Stimulated activated CD8-positive, alpha-beta memory T cell treated with anti-CD3 and anti-CD28 coated beads, Interleukin-7, amount 100 ng/mL, for 48 hours (primary cell): ENCODE measurements at regions not wholly inside any gene's neighbourhood (a gene's known extent, or its start where the extent isn't known, plus 50 kb on each side); places are given as distances from the start of the nearest gene placed in this dataset.

Experiments used
- DNase-seq, 2 donors: peaks; one replicate each; pipeline ENCODE4 v3.0.0-alpha.2; 2020; ENCODE audit warnings: low read depth in 1 of 2; ENCODE audit errors: extremely low read depth in 1 of 2

DNA sequence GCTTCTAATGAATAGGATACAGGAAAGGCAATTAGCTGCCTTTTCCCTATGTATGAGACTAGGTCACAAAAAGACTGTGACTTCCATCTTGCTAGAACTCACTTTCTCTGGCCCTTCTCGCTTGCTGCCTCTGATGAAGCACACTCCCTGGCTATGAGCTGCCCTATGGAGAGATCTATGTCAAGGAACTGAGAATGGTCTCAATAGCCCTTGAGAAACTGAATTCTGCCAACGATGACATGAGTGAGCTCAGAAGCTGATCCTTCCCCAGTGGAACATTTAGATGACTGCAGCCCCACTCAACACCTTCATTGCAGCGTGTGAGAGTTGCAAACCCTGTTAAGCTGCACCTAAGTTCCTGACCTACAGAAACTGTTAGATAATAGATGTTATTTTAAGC lies 309.8 kb downstream of the COG6 start:
- DNase-seq: no peak

DNA sequence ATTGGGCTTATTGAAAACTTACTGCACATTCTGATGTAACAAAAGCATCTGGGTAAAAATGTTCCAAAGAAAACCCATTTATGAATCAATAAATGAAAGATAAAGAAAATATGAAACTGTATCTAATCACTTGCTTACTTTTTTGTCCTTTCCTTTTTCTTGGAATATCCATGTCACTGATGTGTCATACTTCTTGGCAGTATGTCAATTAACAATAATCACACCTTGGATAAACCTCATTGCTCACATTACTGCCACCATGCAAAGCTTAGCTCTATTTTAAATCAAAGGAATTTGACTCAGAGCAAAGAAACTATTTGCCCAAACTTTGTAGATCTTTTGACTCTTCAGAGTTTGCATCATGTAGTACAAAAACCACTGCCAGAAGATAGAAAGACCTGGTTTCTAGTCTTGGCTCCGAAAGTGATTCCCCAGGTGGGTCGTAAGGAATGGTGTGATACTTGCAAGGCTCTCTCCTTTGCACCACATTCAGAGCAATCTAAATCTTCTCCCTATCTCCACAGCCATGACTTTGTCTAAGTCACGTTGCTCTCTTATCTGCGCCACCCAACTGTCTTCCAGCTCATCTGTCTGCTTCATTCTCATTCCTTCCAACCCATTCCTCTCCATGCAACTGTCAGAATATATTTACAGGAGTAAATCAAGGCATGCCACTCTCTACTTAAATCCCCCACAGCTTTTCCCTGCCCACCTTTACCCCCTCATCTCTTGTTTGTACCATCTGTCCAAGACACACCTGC lies 311.9 kb downstream of the COG6 start:
- DNase-seq: no peak

DNA sequence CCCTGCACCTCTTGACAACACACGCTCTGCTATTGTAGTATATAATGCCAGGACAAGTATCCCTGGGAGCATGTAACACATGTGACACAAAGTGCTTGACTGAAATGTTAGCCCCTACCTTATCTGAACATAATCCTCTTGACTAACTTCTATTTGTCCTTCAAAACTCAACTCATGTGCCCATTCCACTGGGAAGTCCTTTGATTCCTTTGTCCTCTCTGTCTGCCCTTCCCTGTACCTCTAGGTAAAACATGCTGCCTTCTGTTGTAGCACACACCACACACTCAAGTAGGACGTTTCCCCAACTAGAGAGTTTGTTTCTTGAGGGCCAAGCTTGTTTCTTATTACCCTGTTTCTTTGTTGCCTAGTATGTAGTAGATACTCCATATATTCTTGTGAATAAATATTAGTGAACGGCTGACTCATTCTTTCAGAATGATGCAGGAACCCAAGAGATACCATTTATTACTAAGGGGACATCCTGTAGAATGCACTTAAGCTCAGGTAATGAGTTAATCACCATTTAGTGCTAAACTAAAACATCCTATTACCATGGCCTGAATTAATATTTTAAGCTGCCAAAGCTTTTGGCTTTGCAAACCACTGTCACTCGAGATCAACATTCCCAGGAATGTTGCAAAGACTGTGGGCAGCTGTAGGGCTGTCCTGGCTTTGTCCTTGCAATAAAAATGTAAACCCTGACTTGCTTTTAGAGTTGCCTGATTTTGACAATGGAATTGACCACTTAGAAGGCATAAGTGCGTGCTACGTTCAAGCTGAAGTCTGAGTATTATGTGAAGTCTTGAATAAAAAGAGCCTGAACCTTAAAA lies 313.4 kb downstream of the COG6 start:
- DNase-seq: no peak

DNA sequence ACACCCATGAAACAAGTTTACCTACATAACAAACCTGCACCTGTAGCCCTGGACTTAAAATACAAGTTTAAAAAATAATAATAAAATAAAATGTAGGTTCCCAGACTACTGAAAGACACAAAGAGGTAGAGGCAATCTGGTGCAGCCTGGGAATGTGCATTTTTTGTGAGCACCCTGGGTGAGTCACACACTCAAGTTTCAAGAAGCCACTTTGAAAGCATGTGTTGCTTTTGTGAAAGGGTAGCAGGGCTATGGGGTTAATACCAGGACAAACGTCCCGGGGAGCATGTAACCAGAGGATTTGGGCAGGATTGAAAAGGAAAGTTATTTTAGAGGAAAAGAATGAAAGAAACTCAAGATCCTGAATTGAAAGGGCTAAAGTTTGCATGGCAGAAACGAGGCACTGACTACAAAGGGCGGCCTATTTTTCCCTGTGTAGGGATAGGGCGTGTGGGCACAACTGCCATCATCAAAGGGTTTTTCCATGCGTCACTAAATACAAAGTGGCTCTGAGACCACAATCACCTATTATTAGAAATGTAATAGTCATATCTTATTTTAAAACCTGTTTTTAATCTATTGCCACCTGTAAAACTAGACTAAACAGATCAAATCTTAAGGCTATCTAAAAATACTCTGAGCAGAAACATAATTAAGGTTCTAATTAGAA lies 314.9 kb downstream of the COG6 start:
- DNase-seq: no peak

DNA sequence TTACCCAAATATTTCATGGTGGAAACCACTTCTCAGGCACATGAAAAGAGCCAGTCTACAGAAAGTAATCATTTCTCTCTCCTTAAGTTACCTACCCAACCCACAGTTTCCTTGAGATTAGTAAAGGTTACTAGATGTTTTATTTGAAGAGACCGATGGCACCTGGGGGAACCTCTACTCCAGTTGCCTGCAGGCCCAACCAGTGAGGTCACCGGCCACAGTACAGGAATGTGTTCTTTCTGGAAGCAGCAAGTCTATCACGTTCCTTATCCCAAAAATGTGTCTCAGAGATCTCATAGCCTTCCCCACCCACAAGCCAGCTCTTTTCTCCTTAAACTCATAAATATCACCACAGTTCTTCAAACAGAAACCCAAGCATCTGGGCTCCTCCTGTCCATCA lies 316.1 kb downstream of the COG6 start:
- no peak for DNase-seq

DNA sequence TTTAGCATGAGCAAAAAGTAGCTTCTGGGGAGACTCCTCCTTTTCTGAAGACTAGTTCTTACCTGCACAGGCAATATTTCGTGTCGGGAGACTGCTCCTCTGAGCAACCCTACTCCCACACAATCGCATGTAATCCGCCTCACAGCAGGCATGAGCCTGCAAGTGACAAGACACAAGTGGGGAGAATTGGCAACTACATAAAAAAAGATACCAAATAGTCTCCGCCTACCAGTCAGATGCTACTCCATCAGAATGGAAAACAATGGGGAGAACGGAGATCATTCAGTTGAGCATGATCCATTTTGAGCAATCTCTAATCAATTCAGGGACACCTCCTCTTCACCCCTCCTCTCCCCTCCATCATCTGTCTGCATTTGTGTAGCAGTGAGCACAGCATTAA lies 321.0 kb downstream of the COG6 start:
- no peak for DNase-seq

DNA sequence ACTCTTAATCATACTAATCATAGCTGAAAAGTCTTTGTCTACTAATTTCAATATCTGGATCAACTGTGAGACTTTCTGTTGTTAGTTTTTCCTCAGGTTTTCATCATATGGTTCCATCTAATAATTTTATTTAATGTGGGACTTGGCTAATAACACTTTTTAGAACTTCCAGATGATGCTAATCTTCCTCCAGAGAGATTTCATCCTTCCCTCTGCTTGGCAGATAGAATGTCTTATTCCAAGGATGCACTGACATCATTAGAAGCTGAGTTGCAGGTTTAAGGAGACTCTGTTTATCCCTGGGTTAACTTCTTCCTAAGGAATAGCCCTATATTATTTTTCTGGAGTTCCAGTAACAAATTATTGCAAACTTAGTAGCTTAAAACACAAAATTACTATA lies 325.6 kb downstream of the COG6 start:
- no peak for DNase-seq

DNA sequence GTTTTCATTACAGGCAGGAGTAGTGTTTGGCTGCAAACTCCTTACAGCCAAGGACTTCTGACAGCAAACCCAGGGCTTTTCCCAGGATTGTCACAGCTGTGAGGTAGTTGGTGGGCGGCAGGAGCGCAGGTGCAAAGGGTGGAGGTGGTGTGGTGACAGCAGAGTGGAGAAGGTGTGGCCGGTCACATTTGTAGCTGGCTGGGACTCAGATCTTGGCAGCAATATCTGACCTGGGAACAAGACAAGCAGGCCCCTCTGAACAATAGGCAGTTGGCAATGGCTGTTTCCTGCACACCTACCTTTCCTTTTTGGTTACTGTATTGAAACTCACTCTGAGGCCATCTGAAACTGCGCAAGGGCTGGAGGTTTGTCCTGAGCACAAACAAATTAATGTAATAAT lies 327.3 kb downstream of the COG6 start:
- no peak for DNase-seq

DNA sequence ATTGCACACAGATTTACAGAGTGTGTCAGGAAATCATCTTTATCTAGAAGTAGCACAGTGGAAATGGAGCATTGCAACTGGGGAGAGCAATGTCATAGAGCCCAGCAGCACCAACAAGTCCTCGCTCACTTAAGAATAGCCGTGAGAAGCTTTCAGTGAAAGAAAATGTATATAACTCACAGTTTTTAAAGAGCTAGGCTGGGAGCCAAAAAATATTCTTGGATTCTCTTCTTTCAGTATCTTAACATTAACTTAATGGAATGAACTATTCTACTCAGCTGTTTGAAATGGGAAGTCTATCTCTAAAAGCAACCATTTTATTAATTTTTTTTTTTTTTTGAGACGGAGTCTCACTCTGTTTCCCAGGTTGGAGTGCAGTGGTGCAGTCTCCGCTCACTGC lies 329.6 kb downstream of the COG6 start:
- no peak for DNase-seq

DNA sequence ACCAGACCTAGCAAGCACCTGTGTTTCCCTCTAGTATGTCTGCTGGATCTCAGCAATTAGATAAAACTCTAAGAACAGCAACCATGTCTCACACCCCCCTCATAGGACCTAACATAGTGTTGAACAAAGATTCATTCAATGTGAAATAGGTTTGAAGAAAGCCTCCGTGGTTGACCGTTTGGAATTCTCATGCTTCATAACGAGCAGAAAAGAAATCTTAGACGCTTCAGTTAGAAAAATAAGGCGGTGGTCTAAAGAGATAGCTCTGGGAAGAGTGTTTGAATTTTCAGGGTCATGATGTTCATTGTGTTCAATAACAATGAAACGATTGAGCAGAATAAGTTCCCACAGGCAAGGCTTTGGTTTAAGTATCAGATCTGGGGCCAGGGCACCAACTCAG lies 332.9 kb downstream of the COG6 start:
- no peak for DNase-seq

DNA sequence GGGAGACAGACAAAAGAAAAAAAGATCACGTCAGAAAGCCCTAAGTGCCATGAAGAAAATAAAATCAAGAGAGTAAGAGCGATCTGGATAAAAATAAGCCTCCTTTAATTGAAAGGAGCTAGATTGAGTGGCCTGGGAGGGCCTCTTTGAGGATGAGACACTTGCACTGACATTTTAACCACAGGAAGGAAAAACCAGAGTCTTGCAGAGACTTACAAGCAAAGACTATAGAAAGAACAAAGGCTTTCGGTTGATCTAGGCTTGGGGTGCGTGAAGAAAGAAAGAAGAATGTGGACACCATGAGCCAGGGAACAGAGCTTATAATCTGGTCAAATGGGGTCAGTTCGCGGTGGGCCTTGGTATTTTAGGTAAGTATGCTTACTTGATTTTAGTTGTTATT lies 342.7 kb downstream of the COG6 start:
- DNase-seq: no peak

DNA sequence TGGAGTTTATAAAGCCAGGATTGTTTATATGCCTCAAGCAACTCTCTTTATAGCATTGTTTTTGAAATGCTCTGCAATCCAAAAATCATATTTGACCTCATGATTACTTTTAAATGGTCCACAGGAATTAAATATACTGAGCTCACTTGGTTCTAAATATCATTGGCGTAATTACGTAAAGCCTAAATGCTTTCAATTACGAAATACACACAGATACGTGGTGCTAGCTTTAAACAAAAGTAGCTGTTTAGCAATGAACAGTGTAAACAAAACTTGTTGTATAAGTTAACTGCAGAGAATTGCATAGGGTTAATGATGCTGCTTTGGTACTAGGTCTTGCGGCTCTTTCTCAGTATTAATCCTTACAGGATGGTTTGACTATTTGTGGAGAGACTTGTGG lies 346.6 kb downstream of the COG6 start:
- DNase-seq: no peak

DNA sequence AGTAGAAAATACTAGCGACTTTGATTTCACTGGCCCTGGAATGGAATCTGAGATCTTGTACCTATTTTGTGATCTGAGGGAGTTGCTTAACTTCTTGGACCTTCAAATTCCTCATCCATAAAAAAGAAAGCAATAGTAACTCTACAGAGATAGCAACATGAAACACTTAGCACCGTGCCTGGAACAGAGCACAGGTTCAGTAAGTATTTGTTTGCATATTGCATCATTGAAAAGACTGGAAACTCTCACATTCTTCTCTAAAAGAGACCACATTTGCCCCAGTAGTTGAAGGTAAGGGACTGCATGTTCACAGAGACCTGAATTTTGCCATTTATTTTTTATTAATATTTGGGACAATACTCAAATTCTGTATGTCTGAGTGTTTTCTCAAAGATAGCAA lies 358.1 kb downstream of the COG6 start:
- DNase-seq: no peak

DNA sequence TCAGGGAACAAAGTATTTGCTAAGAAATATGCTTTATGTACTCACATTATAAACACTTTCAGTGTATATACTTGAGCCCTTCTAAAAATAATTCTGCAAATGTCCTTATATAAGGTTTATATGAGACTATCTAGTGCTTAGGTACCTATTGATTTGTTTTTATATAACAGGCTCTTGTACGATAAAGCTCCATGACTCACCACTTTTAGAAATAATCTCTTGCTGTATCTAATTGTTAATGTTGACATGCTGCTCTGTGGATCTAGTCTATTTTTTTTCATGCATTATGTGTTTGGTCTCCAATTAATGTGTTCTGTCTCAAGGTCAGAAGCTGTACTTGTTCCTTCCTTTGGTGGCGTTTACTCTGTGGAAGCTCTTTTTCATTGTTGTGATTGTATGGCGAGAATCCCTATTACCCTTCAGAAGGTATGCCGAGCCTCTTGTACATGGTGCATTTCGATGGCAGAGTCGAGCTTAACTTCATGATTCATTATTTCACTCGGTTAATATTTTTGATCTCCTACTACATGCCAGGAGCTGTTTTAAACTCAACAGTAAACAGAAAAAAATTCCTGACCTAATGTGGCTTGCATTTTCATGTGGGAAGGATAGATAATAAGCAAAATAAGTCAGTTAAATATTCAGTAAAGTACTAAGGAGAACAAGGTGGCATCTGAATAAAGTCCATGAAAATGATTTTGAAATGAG lies 361.6 kb downstream of the COG6 start:
- no peak for DNase-seq

DNA sequence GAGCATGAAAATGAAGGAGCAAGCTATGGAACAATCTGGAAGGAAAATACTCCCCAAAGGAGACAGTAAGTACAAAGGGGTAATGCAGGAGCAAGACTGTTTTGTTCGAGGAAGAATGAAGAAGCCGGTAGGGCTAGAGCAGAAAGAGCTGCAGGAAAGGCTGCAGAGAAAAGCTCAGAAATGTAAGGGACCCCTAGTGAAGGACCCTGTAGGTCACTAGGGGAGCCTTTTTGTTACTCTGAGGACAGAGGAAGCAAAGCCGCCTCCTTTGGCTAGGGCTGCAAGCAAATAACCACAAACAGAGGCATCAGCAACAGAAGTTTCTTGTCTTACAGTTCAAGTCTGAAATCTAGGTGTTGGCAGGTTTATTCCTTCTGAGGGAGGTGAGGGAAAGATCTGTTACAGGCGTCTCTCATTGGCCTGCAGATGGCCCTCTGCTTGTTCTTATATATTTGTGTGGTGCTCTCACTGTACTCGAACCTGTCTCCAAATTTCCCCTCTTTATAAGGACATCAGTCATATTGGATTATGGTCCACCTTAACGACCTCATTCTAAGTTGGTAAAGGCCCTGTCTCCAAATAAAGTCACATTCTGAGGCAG lies 362.3 kb downstream of the COG6 start:
- DNase-seq: no peak

DNA sequence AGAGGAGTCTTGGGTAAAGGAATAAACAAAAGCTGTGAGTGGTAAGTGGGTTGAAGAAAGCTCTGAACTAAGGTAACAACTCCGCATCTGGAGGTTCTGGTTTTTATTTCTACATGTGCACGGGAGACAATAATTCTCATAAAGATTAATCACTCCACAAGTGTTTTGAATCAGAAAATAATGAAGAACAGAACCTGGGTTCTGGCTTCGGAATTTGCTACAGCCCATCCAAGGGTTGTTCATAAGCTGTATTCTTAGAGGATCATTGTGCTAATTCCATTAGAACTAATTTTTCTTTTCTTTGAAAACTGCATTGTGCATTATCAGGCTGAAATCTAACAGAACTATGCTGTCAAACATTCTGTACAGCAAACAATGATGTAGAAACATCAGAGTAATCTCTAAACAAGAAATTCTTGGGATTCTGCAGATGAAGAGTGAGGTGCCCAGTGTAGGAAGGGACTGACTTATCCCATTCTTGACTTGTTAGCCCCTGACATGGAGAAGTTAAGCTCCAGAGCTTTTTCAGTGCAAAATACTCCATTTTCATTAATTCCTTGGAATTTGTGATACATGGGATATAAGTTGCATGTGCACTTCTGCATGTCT lies 368.2 kb downstream of the COG6 start:
- no peak for DNase-seq

DNA sequence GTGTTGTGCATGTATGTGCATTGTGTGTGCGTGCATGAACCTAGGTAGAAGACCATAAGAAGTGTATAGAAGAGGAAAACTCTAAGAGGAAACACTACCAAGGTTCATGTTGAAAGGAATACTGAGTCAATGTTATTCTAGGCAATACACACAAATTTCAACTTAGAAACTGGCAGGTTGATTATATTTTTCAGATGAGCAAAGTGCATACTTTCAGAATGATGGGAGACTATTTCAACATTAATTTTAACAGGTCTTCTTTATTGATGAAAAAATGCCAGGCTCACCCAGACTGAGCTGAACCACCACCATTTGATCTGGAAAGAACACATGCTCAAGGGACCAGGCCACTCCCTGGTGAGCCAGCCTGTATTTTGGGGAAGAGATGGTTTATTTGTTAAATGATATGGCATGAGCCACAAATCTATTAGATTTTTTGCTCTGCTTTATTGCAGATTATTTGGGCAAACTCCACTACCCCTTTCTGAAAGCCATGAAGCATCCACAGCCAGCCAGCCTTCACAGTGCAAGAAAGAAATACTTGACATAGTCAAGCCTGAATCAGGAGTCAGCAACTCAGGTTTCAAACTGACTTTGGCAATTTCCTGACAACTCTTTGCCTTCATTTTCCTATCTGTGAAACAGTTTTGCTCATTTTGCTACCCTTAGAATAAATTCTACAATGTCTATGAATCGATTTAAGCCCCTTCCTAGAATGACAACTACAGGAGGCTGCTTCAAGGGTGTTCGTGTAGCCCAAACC lies 368.9 kb downstream of the COG6 start:
- DNase-seq: no peak

DNA sequence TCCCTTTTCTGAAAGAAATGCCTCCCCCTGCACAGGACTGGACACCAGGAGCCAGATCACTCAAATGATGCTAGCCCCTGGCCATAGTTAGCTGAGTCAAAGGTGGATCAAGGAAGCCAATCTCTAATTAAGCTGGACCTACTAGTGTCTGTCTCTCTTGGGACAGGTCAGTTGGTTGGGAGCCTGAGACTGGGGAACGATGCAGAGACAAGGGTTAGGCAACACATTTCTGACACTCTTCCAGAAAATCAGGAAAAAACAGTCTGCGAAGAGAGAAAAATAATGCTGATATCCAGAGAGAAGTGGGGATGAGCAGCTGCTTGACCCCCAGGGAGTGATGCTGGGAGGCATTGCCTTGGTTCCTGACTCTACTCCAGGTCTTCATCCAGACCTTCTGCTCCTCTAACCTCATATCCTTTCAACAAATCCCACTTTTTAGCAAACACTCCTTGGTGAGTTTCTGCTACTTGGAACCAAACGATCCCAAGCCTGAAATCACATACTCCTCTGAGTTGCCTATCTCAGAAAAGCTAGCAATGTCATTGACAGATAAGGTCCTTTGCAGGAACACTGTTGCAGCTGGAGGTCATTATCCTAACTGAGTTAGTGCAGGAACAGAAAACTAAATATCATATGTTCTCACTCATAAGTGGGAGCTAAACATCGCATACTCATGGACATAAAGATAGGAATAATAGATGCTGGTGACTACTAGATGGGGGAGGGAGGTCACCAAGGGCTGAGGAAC lies 369.7 kb downstream of the COG6 start:
- DNase-seq: no peak

DNA sequence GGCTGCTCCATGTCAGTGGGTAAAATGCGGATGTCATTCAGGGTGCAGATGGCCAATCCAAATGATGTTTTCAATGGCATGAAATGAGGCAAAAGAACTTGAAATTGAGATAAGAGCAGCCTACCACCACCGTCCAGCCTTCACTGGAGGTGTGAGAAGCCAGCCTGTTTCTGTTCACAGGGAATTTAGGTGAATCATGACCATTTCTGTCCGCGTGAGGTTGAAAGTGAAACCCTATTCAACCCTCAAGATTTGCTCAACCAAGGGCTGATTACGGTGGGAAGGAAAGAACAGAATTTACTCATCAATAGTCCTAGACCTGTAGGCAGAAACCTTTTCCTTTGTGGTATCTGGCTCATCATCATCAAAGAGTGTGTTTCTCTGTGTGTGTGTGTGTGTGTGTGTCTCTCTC lies 370.7 kb downstream of the COG6 start:
- DNase-seq: peak; percentile 40 to 69
